GM23338 (cell line): ENCODE measurements at regions not wholly inside any gene's neighbourhood (a gene's known extent, or its start where the extent isn't known, plus 50 kb on each side); places are given as distances from the start of the nearest gene placed in this dataset.

Experiments used
- ATAC-seq: fragments of 200-7000 bp; cut with Tn5 transposase; 3 replicates; pipeline ENCODE4 v1.9.1; 2020
- DNase-seq: peaks from one replicate; pipeline ENCODE4 v3.0.0-alpha.2; 2015; ENCODE audit warnings: low spot score
- H2AFZ ChIP-seq: fragments of 200-600 bp; sonication (generic); 2 replicates; pipeline ENCODE4 v1.8.0; 2016; ENCODE audit warnings: antibody characterized with exemption, mild to moderate bottlenecking, moderate library complexity
- H3F3A ChIP-seq: fragments of 200-600 bp; sonication (generic); replicated peaks from 2 replicates; pipeline ENCODE4 v1.8.0; 2017; ENCODE audit warnings: antibody characterized with exemption, mixed run types, low read depth
- H3K27ac ChIP-seq: fragments of 200-600 bp; sonication (generic); 2 replicates; pipeline ENCODE4 v1.6.1; 2016; ENCODE audit warnings: low read depth
- H3K27me3 ChIP-seq: fragments of 200-600 bp; sonication (generic); 2 replicates; pipeline ENCODE4 v1.8.0; 2016; ENCODE audit warnings: mild to moderate bottlenecking, mixed run types, moderate library complexity; ENCODE audit not compliant: insufficient read depth
- H3K36me3 ChIP-seq: fragments of 200-600 bp; sonication (generic); 2 replicates; pipeline ENCODE4 v1.8.0; 2016; ENCODE audit warnings: mild to moderate bottlenecking; ENCODE audit not compliant: insufficient read depth
- H3K4me1 ChIP-seq: fragments of 200-600 bp; sonication (generic); 2 replicates; pipeline ENCODE4 v1.8.0; 2016; ENCODE audit warnings: mild to moderate bottlenecking, moderate library complexity; ENCODE audit not compliant: insufficient read depth
- H3K4me2 ChIP-seq: fragments of 200-600 bp; sonication (generic); 2 replicates; pipeline ENCODE4 v1.7.1; 2017; ENCODE audit warnings: mixed run types
- H3K4me3 ChIP-seq: fragments of 200-600 bp; sonication (generic); 2 replicates; pipeline ENCODE4 v1.6.1; 2016; ENCODE audit warnings: mixed run types
- H3K79me2 ChIP-seq: fragments of 200-600 bp; sonication (generic); replicated peaks from 2 replicates; pipeline ENCODE4 v1.8.0; 2017; ENCODE audit warnings: mild to moderate bottlenecking; ENCODE audit not compliant: insufficient read depth
- H3K9me2 ChIP-seq: fragments of 200-600 bp; sonication (generic); 2 replicates; pipeline ENCODE4 v1.8.0; 2017; ENCODE audit not compliant: insufficient read depth
- H4K20me1 ChIP-seq: fragments of 200-600 bp; sonication (generic); replicated peaks from 2 replicates; pipeline ENCODE4 v1.8.0; 2017; ENCODE audit warnings: mild to moderate bottlenecking; ENCODE audit not compliant: insufficient read depth
- H3K27ac Mint-ChIP-seq: 2 replicates; pipeline ENCODE4 v1.8.0; 2020; ENCODE audit warnings: inconsistent platforms, mild to moderate bottlenecking, moderate library complexity, mixed read lengths
- H3K27me3 Mint-ChIP-seq: 3 replicates; pipeline ENCODE4 v1.8.0; 2022; ENCODE audit warnings: low read depth, mild to moderate bottlenecking, moderate library complexity, mixed read lengths, inconsistent platforms; ENCODE audit not compliant: insufficient read depth, poor library complexity
- H3K36me3 Mint-ChIP-seq: 3 replicates; pipeline ENCODE4 v1.8.0; 2021; ENCODE audit warnings: low read depth, mild to moderate bottlenecking, inconsistent platforms, moderate library complexity, mixed read lengths
- H3K4me1 Mint-ChIP-seq: 3 replicates; pipeline ENCODE4 v1.8.0; 2020; ENCODE audit warnings: mild to moderate bottlenecking, inconsistent platforms, mixed read lengths
- H3K4me3 Mint-ChIP-seq: 3 replicates; pipeline ENCODE4 v1.8.0; 2021; ENCODE audit warnings: moderate library complexity, mild to moderate bottlenecking, inconsistent platforms, mixed read lengths
- H3K9me3 Mint-ChIP-seq: 3 replicates; pipeline ENCODE4 v1.8.0; 2020; ENCODE audit warnings: moderate library complexity, mild to moderate bottlenecking, inconsistent platforms, mixed read lengths
- CREB1 ChIP-seq: fragments of 250-450 bp; sonication (Bioruptor Pico); IDR thresholded peaks from 2 replicates; pipeline ENCODE4 v1.5.0; 2020; ENCODE audit warnings: low read depth, mild to moderate bottlenecking, moderate library complexity
- EZH2 ChIP-seq: fragments of 200-600 bp; sonication (generic); IDR thresholded peaks from one replicate; pipeline ENCODE4 v1.8.0; 2017; ENCODE audit warnings: antibody characterized with exemption, mild to moderate bottlenecking, low read depth; ENCODE audit not compliant: unreplicated experiment
- EZH2phosphoT487 ChIP-seq: fragments of 200-600 bp; sonication (generic); IDR thresholded peaks from one replicate; pipeline ENCODE4 v1.8.1; 2018; ENCODE audit warnings: antibody characterized with exemption; ENCODE audit not compliant: unreplicated experiment
- JUNB ChIP-seq: IDR thresholded peaks from one replicate; pipeline ENCODE4 v1.6.1; 2016; ENCODE audit warnings: antibody characterized with exemption; ENCODE audit not compliant: unreplicated experiment
- NANOG ChIP-seq: IDR thresholded peaks from 2 replicates; pipeline ENCODE4 v1.6.1; 2016; ENCODE audit warnings: antibody characterized with exemption, borderline replicate concordance
- POLR2AphosphoS5 ChIP-seq: IDR thresholded peaks from 2 replicates; pipeline ENCODE4 v1.6.1; 2016; ENCODE audit warnings: antibody characterized with exemption, low read depth
- ZNF114 ChIP-seq: fragments of 250-450 bp; sonication (Bioruptor Pico); IDR thresholded peaks from 2 replicates; pipeline ENCODE4 v1.5.0; 2020; ENCODE audit warnings: mild to moderate bottlenecking, moderate library complexity
- ZNF331 ChIP-seq: fragments of 250-450 bp; sonication (Bioruptor Pico); IDR thresholded peaks from 2 replicates; pipeline ENCODE4 v1.5.0; 2020; ENCODE audit warnings: low read depth, mild to moderate bottlenecking, moderate library complexity
- TF ChIP-seq, protein P1 (sequence below), 2 experiments: fragments of 200-600 bp in 1 of 2; sonication (generic) in 1 of 2; conservative IDR thresholded peaks; 2 replicates each; pipeline versions ENCODE4 v1.5.1 to v1.6.1; 2016 to 2017; ENCODE audit warnings: antibody characterized with exemption in 2 of 2, low read depth in 2 of 2, mild to moderate bottlenecking in 2 of 2, moderate library complexity in 1 of 2
- TF ChIP-seq, protein P2 (sequence below): IDR thresholded peaks from one replicate; pipeline ENCODE4 v1.6.1; 2018; ENCODE audit warnings: antibody characterized with exemption; ENCODE audit not compliant: unreplicated experiment

DNA sequence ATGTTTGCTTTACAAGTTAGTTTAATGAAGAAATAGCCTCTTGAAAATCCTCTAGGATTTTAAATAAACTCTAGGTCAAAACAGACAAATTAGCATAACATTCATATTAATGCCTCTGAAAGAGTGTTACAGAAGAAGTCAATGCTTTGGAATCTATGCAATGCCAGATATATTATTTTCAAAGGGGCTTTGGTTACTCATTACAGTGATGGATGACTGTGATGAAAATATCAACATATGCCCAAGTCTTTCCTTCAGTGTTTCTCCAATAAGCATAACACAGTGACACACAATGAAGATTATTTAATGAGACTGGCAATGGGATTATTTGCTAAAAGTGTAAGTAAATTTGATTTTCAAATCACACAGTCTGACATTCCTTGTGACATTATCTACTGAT, 1247.2 kb downstream of the ROBO2 start (continued):
- TF ChIP-seq, protein P1, sequence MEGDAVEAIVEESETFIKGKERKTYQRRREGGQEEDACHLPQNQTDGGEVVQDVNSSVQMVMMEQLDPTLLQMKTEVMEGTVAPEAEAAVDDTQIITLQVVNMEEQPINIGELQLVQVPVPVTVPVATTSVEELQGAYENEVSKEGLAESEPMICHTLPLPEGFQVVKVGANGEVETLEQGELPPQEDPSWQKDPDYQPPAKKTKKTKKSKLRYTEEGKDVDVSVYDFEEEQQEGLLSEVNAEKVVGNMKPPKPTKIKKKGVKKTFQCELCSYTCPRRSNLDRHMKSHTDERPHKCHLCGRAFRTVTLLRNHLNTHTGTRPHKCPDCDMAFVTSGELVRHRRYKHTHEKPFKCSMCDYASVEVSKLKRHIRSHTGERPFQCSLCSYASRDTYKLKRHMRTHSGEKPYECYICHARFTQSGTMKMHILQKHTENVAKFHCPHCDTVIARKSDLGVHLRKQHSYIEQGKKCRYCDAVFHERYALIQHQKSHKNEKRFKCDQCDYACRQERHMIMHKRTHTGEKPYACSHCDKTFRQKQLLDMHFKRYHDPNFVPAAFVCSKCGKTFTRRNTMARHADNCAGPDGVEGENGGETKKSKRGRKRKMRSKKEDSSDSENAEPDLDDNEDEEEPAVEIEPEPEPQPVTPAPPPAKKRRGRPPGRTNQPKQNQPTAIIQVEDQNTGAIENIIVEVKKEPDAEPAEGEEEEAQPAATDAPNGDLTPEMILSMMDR (conservative IDR thresholded peaks at IDR 0.05; ENCODE audit: low read depth in 2 of 2): no peak

DNA sequence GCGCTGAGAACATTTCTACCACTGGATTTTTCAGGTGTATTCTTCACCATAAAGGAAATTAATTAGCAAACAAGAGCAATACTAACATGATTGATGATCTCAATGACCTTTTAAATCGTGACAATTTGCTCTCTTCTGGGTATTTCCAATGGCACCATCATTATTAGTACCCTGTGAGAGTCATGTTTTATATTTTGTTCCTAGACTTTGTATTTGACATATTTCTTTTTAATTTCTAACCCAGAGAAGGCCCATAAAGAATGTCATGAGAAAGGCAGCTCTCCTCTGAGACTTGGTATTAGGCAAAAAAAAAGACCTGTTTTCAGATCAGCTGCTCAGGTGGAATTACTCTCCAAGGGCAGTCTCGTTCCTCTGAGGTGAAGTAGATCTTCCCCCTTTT, 1253.4 kb downstream of the ROBO2 start:
- H3K4me1 ChIP-seq: no peaks in the 10 kb centered on the region
- H3F3A ChIP-seq: no peaks in the 10 kb centered on the region
- peaks cover 6% of the 10 kb centered on the region; the same call in 1 of the 2 replicates for H3K9me2 ChIP-seq
- no peaks in the 10 kb centered on the region for H3K36me3 ChIP-seq
- peak overlapping the region; percentile 33; the same call in 1 of the 2 replicates for H2AFZ ChIP-seq
- H3K4me2 ChIP-seq: no peak overlapping the region
- no peak for TF ChIP-seq JUNB
- no peak for DNase-seq
- Mint-ChIP-seq H3K9me3 (no peaks in the 10 kb centered on the region), H3K27me3 (no peaks in the 10 kb centered on the region), H3K27ac (no peak overlapping the region), H3K4me3 (no peak overlapping the region), H3K4me1 (peaks cover 3% of the 10 kb centered on the region; the same call in 1 of the 3 replicates), H3K36me3 (no peaks in the 10 kb centered on the region; the same call in 2 of the 3 replicates)
- no peaks in the 10 kb centered on the region for H3K79me2 ChIP-seq
- H3K4me3 ChIP-seq: no peak overlapping the region
- H4K20me1 ChIP-seq: no peaks in the 10 kb centered on the region
- ATAC-seq: no peak
- H3K27ac ChIP-seq: no peak overlapping the region
- no peaks in the 10 kb centered on the region for H3K27me3 ChIP-seq

DNA sequence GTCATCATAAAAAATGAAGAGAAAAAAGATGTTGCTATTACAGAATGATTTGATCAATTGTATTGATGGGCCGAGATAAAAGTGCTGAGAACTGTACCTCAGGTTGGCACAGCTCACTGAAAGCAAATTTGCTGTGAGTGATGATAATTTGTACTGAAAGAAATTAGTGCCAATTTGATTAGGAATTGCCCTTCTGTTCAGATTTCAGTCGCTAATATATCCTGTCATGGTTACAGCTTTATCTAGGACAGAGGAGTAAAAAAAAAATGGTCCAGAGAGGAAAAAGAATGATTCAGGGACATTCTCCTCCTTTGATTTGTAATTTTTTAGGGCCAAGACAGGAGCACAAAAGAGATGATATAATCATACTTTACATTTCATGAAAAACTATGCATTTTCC, 1264.2 kb downstream of the ROBO2 start:
- Mint-ChIP-seq H3K27me3 (no peaks in the 10 kb centered on the region), H3K36me3 (peaks cover 20% of the 10 kb centered on the region), H3K4me1 (no peaks in the 10 kb centered on the region), H3K27ac (no peak overlapping the region), H3K9me3 (peaks cover 21% of the 10 kb centered on the region), H3K4me3 (no peak overlapping the region)
- Histone ChIP-seq H3K4me1 (no peaks in the 10 kb centered on the region), H3K4me3 (no peak overlapping the region), H3K36me3 (peaks cover 4% of the 10 kb centered on the region; the same call in 1 of the 2 replicates), H3K9me2 (0 out of 2 replicates have a peak, but pooled peaks cover 14% of the 10 kb centered on the region), H3K4me2 (no peak overlapping the region), H2AFZ (no peak overlapping the region), H4K20me1 (no peaks in the 10 kb centered on the region), H3F3A (no peaks in the 10 kb centered on the region), H3K79me2 (no peaks in the 10 kb centered on the region), H3K27me3 (no peaks in the 10 kb centered on the region), H3K27ac (no peak overlapping the region)
- DNase-seq (no peak), ATAC-seq (no peak)
- no peak for TF ChIP-seq NANOG
- TF ChIP-seq, protein P2, sequence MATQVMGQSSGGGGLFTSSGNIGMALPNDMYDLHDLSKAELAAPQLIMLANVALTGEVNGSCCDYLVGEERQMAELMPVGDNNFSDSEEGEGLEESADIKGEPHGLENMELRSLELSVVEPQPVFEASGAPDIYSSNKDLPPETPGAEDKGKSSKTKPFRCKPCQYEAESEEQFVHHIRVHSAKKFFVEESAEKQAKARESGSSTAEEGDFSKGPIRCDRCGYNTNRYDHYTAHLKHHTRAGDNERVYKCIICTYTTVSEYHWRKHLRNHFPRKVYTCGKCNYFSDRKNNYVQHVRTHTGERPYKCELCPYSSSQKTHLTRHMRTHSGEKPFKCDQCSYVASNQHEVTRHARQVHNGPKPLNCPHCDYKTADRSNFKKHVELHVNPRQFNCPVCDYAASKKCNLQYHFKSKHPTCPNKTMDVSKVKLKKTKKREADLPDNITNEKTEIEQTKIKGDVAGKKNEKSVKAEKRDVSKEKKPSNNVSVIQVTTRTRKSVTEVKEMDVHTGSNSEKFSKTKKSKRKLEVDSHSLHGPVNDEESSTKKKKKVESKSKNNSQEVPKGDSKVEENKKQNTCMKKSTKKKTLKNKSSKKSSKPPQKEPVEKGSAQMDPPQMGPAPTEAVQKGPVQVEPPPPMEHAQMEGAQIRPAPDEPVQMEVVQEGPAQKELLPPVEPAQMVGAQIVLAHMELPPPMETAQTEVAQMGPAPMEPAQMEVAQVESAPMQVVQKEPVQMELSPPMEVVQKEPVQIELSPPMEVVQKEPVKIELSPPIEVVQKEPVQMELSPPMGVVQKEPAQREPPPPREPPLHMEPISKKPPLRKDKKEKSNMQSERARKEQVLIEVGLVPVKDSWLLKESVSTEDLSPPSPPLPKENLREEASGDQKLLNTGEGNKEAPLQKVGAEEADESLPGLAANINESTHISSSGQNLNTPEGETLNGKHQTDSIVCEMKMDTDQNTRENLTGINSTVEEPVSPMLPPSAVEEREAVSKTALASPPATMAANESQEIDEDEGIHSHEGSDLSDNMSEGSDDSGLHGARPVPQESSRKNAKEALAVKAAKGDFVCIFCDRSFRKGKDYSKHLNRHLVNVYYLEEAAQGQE: no peak
- TF ChIP-seq EZH2: no peak
- no peak for TF ChIP-seq EZH2phosphoT487
- no peak for TF ChIP-seq ZNF114
- no peak for TF ChIP-seq POLR2AphosphoS5
- TF ChIP-seq, protein P1 (conservative IDR thresholded peaks at IDR 0.05; ENCODE audit: low read depth in 2 of 2): no peak
- no peak for TF ChIP-seq CREB1 (CRISPR knock-in tag)
- TF ChIP-seq JUNB: no peak
- no peak for TF ChIP-seq ZNF331 (CRISPR knock-in tag)
